Adrenal gland (tissue), 9 donors: ENCODE measurements at regions not wholly inside any gene's neighbourhood (a gene's known extent, or its start where the extent isn't known, plus 50 kb on each side); places are given as distances from the start of the nearest gene placed in this dataset.
A peak's percentile ranks its signal among the peaks of the same experiment; 100 is the strongest.

ENCODE experiments used
- DNase-seq, 7 donors: peaks; one replicate each; pipeline ENCODE4 v3.0.0-alpha.2; 2019 to 2020
- H3K27ac ChIP-seq, 5 donors: fragments of 200-600 bp; sonication (generic) in 4 of 5; 1 replicate in 3 of 5; 2 replicates in 2 of 5; pipeline versions ENCODE4 v1.5.1 to v1.8.0; 2016 to 2020; ENCODE audit warnings: mild to moderate bottlenecking in 1 of 5
- H3K27me3 ChIP-seq: fragments of 200-600 bp; 2 replicates; pipeline ENCODE4 v1.8.0; 2021
- H3K36me3 ChIP-seq, 2 donors: fragments of 200-600 bp; replicated peaks in 1 of 2; 1 replicate in 1 of 2; 2 replicates in 1 of 2; pipeline versions ENCODE4 v1.5.1 to v1.8.0; 2018 to 2022
- H3K4me1 ChIP-seq, 2 donors: fragments of 200-600 bp; replicated peaks in 1 of 2; 1 replicate in 1 of 2; 2 replicates in 1 of 2; pipeline versions ENCODE4 v1.5.1 to v1.8.0; 2018 to 2021
- H3K4me3 ChIP-seq, 4 donors: fragments of 200-600 bp; sonication (generic) in 3 of 4; one replicate each; pipeline ENCODE4 v1.5.1; 2016 to 2018
- H3K9me3 ChIP-seq, 3 donors: fragments of 200-600 bp; sonication (generic) in 1 of 3; replicated peaks in 1 of 3; 1 replicate in 2 of 3; 2 replicates in 1 of 3; pipeline versions ENCODE4 v1.5.1 to v1.8.0; 2016 to 2021
- CTCF ChIP-seq, 6 experiments: fragments of 450-650 bp in 4 of 6; fragments of 200-600 bp in 2 of 6; sonication (generic) in 1 of 6; IDR thresholded peaks; 1 replicate in 5 of 6; 2 replicates in 1 of 6; pipeline versions ENCODE4 v1.5.1 to v1.8.0; 2016 to 2021; ENCODE audit warnings: antibody characterized with exemption in 6 of 6, mild to moderate bottlenecking in 2 of 6, moderate library complexity in 1 of 6
- POLR2A ChIP-seq, 2 donors: fragments of 450-650 bp; IDR thresholded peaks; one replicate each; pipeline ENCODE4 v1.6.1; 2017; ENCODE audit warnings: antibody characterized with exemption in 2 of 2, mild to moderate bottlenecking in 2 of 2, moderate library complexity in 1 of 2
- WGBS, 4 donors: extraction: QIAGEN DNeasy Blood & Tissue Kit in 2 of 4; methylation state at CpG; one replicate each; pipeline versions ENCODE4 v1.1.5 to v1.1.7; 2013 to 2017; 5-methylcytosine and 5-hydroxymethylcytosine counted together
- intact Hi-C, 2 donors: fragments of 100-400 bp; cut with DNase I; formaldehyde crosslinking; loops; one replicate each; pipeline versions ENCODE4 v1.14.1 to v1.15.0; 2022 to 2023
- donor health status: healthy with polysubstance abuse.
- donor health status: Bipolar disorder and iron deficiency.
- donor health status: DM: yes; HTN: yes; CAD: no.
- donor health status: DM: no; HTN: no; CAD: no.
- donor health status: DM: no; HTN: no; CAD: no.

- 70 to 100% (median 83%) methylated on average over 1 of the region's 1 CpG for WGBS, 4 donors
- H3K27me3 ChIP-seq: no peaks in the 10 kb centered on the region
- no peak for TF ChIP-seq CTCF (IDR thresholded peaks at IDR 0.05)
- TF ChIP-seq POLR2A (IDR thresholded peaks at IDR 0.05): no peak
Observed at GRCh38 chr5:74184649-74185048, 455.9 kb downstream of the ENC1 start.

GRCh38 chr5:74183041-74183440 lies 457.5 kb downstream of the ENC1 start:
- Histone ChIP-seq H3K4me1 (no peaks in the 10 kb centered on the region), H3K27ac (no peak overlapping the region), H3K36me3 (no peaks in the 10 kb centered on the region), H3K27me3 (no peaks in the 10 kb centered on the region), H3K9me3 (no peaks in the 10 kb centered on the region), H3K4me3 (no peak overlapping the region)
- TF ChIP-seq CTCF (IDR thresholded peaks at IDR 0.05) (no peak), POLR2A (IDR thresholded peaks at IDR 0.05) (no peak)
- peak in 1 of 7 donors; percentile 22 for DNase-seq
- intact Hi-C loops: no loop called here
- WGBS, 4 donors: 56 to 63% (median 59%) methylated on average over 8 of the region's 8 CpGs

More at GRCh38 chr5:74184649-74185048, 455.9 kb downstream of the ENC1 start:
- no peaks in the 10 kb centered on the region for H3K9me3 ChIP-seq
- intact Hi-C loops: no loop called here
- peaks cover 0 to 3% of the 10 kb centered on the region in 2 donors for H3K4me1 ChIP-seq
- DNase-seq: no peak
- H3K27ac ChIP-seq: no peak overlapping the region
- H3K4me3 ChIP-seq: no peak overlapping the region
- H3K36me3 ChIP-seq: no peaks in the 10 kb centered on the region

- no peaks in the 10 kb centered on the region for H3K4me1 ChIP-seq
- intact Hi-C loops: no loop called here
- no peak for DNase-seq
- no peaks in the 10 kb centered on the region for H3K36me3 ChIP-seq
- H3K9me3 ChIP-seq: no peaks in the 10 kb centered on the region
- TF ChIP-seq POLR2A (IDR thresholded peaks at IDR 0.05): no peak
- no peak for TF ChIP-seq CTCF (IDR thresholded peaks at IDR 0.05)
- H3K27ac ChIP-seq: no peak overlapping the region
- 54 to 81% (median 79%) methylated on average over 6 of the region's 6 CpGs for WGBS, 4 donors
- H3K4me3 ChIP-seq: no peak overlapping the region
- H3K27me3 ChIP-seq: no peaks in the 10 kb centered on the region
Observed at GRCh38 chr5:74182603-74183002, 457.9 kb downstream of the ENC1 start.

GRCh38 chr5:74179701-74180100 lies 460.8 kb downstream of the ENC1 start:
- Histone ChIP-seq H3K27me3 (no peaks in the 10 kb centered on the region), H3K4me3 (no peak overlapping the region), H3K27ac (no peak overlapping the region), H3K9me3 (no peaks in the 10 kb centered on the region), H3K4me1 (no peaks in the 10 kb centered on the region), H3K36me3 (no peaks in the 10 kb centered on the region)
- intact Hi-C loops: no loop called here
- DNase-seq: no peak
- TF ChIP-seq POLR2A (IDR thresholded peaks at IDR 0.05) (no peak), CTCF (IDR thresholded peaks at IDR 0.05) (no peak)
- WGBS, 4 donors: 73 to 88% (median 84%) methylated on average over 3 of the region's 3 CpGs
